Parathyroid adenoma (tissue), 2 donors: ENCODE measurements at regions not wholly inside any gene's neighbourhood (a gene's known extent, or its start where the extent isn't known, plus 50 kb on each side); places are given as distances from the start of the nearest gene placed in this dataset.

Experiments
- H2AFZ ChIP-seq: fragments of 300-600 bp; sonication (generic); one replicate; pipeline ENCODE4 v1.7.0; 2017; ENCODE audit warnings: antibody characterized with exemption, mild to moderate bottlenecking
- H3K27ac ChIP-seq: fragments of 300-600 bp; sonication (generic); one replicate; pipeline ENCODE4 v1.7.0; 2017
- H3K27me3 ChIP-seq: fragments of 300-600 bp; sonication (generic); one replicate; pipeline ENCODE4 v1.7.0; 2017; ENCODE audit warnings: low read length; ENCODE audit not compliant: control insufficient read depth, insufficient read depth
- H3K36me3 ChIP-seq: fragments of 300-600 bp; sonication (generic); one replicate; pipeline ENCODE4 v1.7.0; 2017; ENCODE audit warnings: low read length; ENCODE audit not compliant: control insufficient read depth, insufficient read depth
- H3K4me1 ChIP-seq: fragments of 300-600 bp; sonication (generic); one replicate; pipeline ENCODE4 v1.7.0; 2017; ENCODE audit warnings: control low read depth
- H3K4me2 ChIP-seq: fragments of 300-600 bp; sonication (generic); one replicate; pipeline ENCODE4 v1.7.0; 2017; ENCODE audit warnings: low read length
- H3K4me3 ChIP-seq: fragments of 300-600 bp; sonication (generic); one replicate; pipeline ENCODE4 v1.7.0; 2017; ENCODE audit warnings: low read depth, low read length
- H3K79me2 ChIP-seq: fragments of 300-600 bp; sonication (generic); one replicate; pipeline ENCODE4 v1.7.0; 2017; ENCODE audit warnings: control low read depth
- H3K9ac ChIP-seq: fragments of 300-600 bp; sonication (generic); one replicate; pipeline ENCODE4 v1.7.0; 2017; ENCODE audit warnings: mild to moderate bottlenecking
- H3K9me3 ChIP-seq: fragments of 300-600 bp; sonication (generic); one replicate; pipeline ENCODE4 v1.7.0; 2017; ENCODE audit warnings: low read length; ENCODE audit not compliant: control insufficient read depth
- TF ChIP-seq, protein P1 (sequence below): fragments of 300-600 bp; sonication (generic); IDR thresholded peaks from one replicate; pipeline ENCODE4 v1.7.0; 2017; ENCODE audit warnings: antibody characterized with exemption, mild to moderate bottlenecking
- donor health status: primary hyperparathyroidism.

GRCh38 chr14:65228436-65228835 lies 126.1 kb upstream of the MAX start:
- Histone ChIP-seq H3K4me3 (no peak overlapping the region), H3K4me1 (peaks cover 22% of the 10 kb centered on the region), H3K9ac (no peak overlapping the region), H3K36me3 (no peaks in the 10 kb centered on the region), H3K4me2 (no peak overlapping the region), H3K27me3 (no peaks in the 10 kb centered on the region), H2AFZ (peak overlapping the region; percentile 51), H3K27ac (no peak overlapping the region), H3K79me2 (no peaks in the 10 kb centered on the region), H3K9me3 (no peaks in the 10 kb centered on the region)
- TF ChIP-seq, protein P1, sequence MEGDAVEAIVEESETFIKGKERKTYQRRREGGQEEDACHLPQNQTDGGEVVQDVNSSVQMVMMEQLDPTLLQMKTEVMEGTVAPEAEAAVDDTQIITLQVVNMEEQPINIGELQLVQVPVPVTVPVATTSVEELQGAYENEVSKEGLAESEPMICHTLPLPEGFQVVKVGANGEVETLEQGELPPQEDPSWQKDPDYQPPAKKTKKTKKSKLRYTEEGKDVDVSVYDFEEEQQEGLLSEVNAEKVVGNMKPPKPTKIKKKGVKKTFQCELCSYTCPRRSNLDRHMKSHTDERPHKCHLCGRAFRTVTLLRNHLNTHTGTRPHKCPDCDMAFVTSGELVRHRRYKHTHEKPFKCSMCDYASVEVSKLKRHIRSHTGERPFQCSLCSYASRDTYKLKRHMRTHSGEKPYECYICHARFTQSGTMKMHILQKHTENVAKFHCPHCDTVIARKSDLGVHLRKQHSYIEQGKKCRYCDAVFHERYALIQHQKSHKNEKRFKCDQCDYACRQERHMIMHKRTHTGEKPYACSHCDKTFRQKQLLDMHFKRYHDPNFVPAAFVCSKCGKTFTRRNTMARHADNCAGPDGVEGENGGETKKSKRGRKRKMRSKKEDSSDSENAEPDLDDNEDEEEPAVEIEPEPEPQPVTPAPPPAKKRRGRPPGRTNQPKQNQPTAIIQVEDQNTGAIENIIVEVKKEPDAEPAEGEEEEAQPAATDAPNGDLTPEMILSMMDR, result no peak

DNA sequence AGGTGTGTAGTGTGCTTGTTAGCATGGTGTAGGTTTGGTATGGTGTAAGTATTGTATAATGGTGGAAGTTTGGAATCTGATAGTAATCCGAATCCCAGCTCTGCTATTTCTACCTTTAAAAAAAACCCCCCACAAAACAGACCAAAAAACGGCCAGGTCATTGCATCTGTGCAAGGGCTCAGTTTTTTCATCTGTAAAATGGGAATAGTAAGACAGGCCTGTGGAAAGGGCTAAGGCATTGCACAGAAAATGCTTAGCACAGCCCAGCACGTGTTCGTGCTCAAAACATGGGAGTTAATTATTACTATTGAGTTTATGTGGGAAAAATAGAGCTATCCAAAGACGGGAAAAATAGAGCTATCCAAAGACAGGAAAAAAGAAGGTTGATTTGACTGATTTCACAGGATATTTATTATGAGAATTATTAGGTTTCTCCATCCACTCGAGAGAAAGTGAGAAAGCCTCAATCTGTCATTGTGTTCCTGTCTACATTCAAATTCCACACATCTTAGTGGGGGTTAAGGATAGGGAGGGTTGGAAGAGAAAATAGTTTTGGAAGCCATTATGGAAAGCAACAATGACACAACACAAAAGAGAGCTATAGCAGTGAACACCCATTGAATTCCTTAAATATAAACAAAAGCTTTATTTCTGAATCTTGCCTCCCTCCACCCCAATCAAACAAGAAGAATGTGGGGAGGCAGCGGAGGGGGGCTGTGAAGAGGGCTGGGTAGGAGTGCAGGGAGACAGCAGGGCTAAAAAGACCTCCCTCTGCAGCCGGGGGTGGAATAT lies 126.8 kb upstream of the MAX start:
- Histone ChIP-seq H3K27me3 (no peaks in the 10 kb centered on the region), H3K9ac (no peak overlapping the region), H3K4me1 (peaks cover 22% of the 10 kb centered on the region), H3K36me3 (no peaks in the 10 kb centered on the region), H3K4me2 (peak overlapping the region; percentile 65), H3K9me3 (no peaks in the 10 kb centered on the region), H3K4me3 (no peak overlapping the region), H2AFZ (peak overlapping the region; percentile 91), H3K27ac (peak overlapping the region; percentile 66), H3K79me2 (no peaks in the 10 kb centered on the region)
- TF ChIP-seq, protein P1, result no peak

- Histone ChIP-seq H3K9me3 (no peaks in the 10 kb centered on the region), H3K27ac (peak overlapping the region; percentile 66), H3K4me2 (peak overlapping the region; percentile 65), H3K79me2 (no peaks in the 10 kb centered on the region), H3K27me3 (no peaks in the 10 kb centered on the region), H3K4me1 (peaks cover 17% of the 10 kb centered on the region), H3K9ac (no peak overlapping the region), H3K4me3 (peak overlapping the region; percentile 40), H2AFZ (peak overlapping the region; percentile 91), H3K36me3 (no peaks in the 10 kb centered on the region)
- TF ChIP-seq, protein P1, result no peak
These were observed 127.7 kb upstream of the MAX start for GRCh38 chr14:65229748-65230728.

DNA sequence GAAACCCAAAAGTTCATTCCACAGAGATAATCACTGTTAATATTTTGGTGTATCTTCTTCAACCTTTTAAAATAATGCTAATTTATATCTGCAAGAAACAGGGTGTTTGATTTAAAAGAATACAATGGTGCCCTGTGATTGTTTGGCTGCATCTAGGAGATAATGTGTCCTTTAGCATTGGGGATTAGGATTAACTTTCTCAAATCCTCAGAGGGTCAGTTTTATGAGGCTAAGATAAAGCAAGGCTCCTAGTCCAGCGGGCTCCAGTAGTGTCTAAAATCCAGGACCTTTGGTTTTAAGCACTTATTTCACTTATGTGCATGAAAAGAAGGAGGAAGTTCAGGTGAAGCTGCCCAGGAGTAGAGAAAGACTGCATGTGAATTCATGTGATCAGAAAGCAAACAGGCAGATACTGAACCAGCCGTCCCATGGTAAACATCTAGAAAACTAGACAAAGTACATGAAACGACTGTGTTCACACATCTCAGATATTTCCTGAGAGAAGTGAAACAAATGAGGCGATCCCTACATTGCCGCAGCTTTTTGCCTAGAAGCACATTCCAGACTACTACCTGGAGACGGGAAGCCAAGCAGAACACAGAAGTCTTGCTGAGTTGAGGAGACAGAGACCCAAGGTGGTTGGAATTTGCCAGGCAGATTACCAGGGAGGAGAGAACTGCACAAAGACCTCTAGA lies 129.1 kb upstream of the MAX start:
- peak overlapping the region; percentile 32 for H3K4me3 ChIP-seq
- peak overlapping the region; percentile 78 for H2AFZ ChIP-seq
- H3K4me1 ChIP-seq, result peaks cover 16% of the 10 kb centered on the region
- TF ChIP-seq, protein P1, result no peak
- H3K9ac ChIP-seq, result no peak overlapping the region
- H3K36me3 ChIP-seq, result no peaks in the 10 kb centered on the region
- H3K27ac ChIP-seq, result peak overlapping the region; percentile 74
- H3K9me3 ChIP-seq, result no peaks in the 10 kb centered on the region
- H3K27me3 ChIP-seq, result no peaks in the 10 kb centered on the region
- no peaks in the 10 kb centered on the region for H3K79me2 ChIP-seq
- peak overlapping the region; percentile 72 for H3K4me2 ChIP-seq
